Esophagus squamous epithelium (tissue), 5 donors: ENCODE measurements at regions not wholly inside any gene's neighbourhood (a gene's known extent, or its start where the extent isn't known, plus 50 kb on each side); places are given as distances from the start of the nearest gene placed in this dataset.

ENCODE experiments used
- DNase-seq: peaks from one replicate; lab custom pipeline; 2025; lab: John Stamatoyannopoulos, UW
- H3K27ac ChIP-seq, 4 donors: fragments of 200-600 bp; sonication (generic); one replicate each; pipeline ENCODE4 v1.5.1; 2016 to 2019; ENCODE audit warnings: mild to moderate bottlenecking in 1 of 4
- H3K27me3 ChIP-seq, 4 donors: fragments of 200-600 bp; sonication (generic); 1 replicate in 3 of 4; 2 replicates in 1 of 4; pipeline versions ENCODE4 v1.5.1 to v1.6.0; 2017 to 2021; ENCODE audit warnings: antibody characterized with exemption in 1 of 4
- H3K36me3 ChIP-seq, 3 donors: fragments of 200-600 bp; sonication (generic); one replicate each; pipeline ENCODE4 v1.5.1; 2016 to 2019
- H3K4me1 ChIP-seq, 3 donors: fragments of 200-600 bp; sonication (generic); one replicate each; pipeline ENCODE4 v1.5.1; 2017 to 2019
- H3K4me3 ChIP-seq, 4 donors: fragments of 200-600 bp; sonication (generic); 1 replicate in 3 of 4; 2 replicates in 1 of 4; pipeline ENCODE4 v1.5.1; 2016 to 2019; ENCODE audit warnings: mild to moderate bottlenecking in 2 of 4, moderate library complexity in 1 of 4
- H3K9me3 ChIP-seq, 3 donors: fragments of 200-600 bp; sonication (generic); one replicate each; pipeline ENCODE4 v1.5.1; 2016 to 2019
- CTCF ChIP-seq, 6 experiments: fragments of 450-650 bp in 4 of 6; fragments of 200-600 bp in 2 of 6; sonication (generic) in 2 of 6; IDR thresholded peaks; one replicate each; pipeline ENCODE4 v1.5.1; 2016 to 2019; ENCODE audit warnings: antibody characterized with exemption in 6 of 6, mild to moderate bottlenecking in 4 of 6, moderate library complexity in 4 of 6
- POLR2A ChIP-seq, 4 donors: fragments of 450-650 bp; IDR thresholded peaks; one replicate each; pipeline ENCODE4 v1.6.1; 2017; ENCODE audit warnings: antibody characterized with exemption in 4 of 4, mild to moderate bottlenecking in 4 of 4, moderate library complexity in 3 of 4
- WGBS, 2 donors: methylation state at CpG; one replicate each; pipeline ENCODE4 v1.1.5; 2018; 5-methylcytosine and 5-hydroxymethylcytosine counted together
- intact Hi-C: fragments of 100-400 bp; cut with DNase I; formaldehyde crosslinking; loops from one replicate; pipeline ENCODE4 v1.15.0; 2022
- donor health status: DM: yes; HTN: yes; CAD: no.

DNA sequence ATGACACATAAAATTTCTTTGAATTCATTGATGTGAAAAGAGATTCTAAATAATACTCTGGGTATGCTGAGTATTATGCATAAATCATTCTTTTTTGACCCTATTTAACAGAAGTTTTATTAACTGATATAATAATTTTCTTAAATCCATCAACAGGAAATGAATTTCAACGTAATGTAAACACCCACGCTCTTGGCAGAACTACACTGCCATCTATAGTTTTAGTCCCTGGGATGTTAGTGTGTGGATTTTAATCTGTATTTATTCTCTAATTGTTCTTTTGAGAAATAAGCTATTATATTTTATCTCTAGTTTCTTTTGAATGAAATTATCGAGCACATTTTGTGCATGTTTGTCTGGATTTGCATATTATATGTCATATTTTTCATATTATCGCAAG is 666.8 kb upstream of the NDST4 start:
- intact Hi-C loops, result no loop called here
- WGBS, 2 donors, result 57 to 64% methylated on average over 4 of the region's 4 CpGs
- Histone ChIP-seq H3K4me1 (no peaks in the 10 kb centered on the region), H3K27ac (no peak overlapping the region), H3K36me3 (no peaks in the 10 kb centered on the region), H3K9me3 (no peaks in the 10 kb centered on the region), H3K4me3 (no peak overlapping the region), H3K27me3 (no peaks in the 10 kb centered on the region)
- DNase-seq, result no peak
- TF ChIP-seq CTCF (IDR thresholded peaks at IDR 0.05), result no peak
- TF ChIP-seq POLR2A (IDR thresholded peaks at IDR 0.05), result no peak

DNA sequence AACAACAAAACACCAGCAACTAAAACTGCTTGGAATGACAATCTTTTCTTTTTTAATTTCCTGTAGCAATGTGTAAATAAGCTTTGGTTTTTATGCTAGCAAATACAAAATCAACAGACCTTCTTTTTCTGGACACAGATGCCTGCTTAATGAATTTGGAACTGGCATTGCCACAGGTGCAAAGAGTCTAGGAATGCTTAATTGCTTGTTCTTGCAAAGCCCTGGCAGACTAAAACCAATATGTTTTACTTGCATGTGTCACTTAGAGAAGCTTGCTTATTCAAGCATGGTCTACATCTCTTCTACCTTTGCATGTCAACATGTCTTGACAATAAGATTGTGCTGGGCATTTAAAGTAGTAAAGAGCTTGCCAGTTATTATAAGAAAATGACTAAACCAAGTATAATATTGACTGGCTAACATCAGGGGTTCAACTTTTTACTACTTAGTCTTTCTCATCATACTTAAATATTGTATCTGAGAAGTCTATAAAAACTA is 656.7 kb upstream of the NDST4 start:
- H3K9me3 ChIP-seq, result no peaks in the 10 kb centered on the region
- intact Hi-C loops, result no loop called here
- H3K27me3 ChIP-seq, result no peaks in the 10 kb centered on the region
- DNase-seq, result no peak
- H3K27ac ChIP-seq, result no peak overlapping the region
- H3K4me3 ChIP-seq, result no peak overlapping the region
- TF ChIP-seq POLR2A (IDR thresholded peaks at IDR 0.05) (no peak), CTCF (IDR thresholded peaks at IDR 0.05) (no peak)
- no peaks in the 10 kb centered on the region for H3K4me1 ChIP-seq
- no peaks in the 10 kb centered on the region for H3K36me3 ChIP-seq

- H3K4me3 ChIP-seq, result no peak overlapping the region
- intact Hi-C loops, result no loop called here
- no peak overlapping the region for H3K27ac ChIP-seq
- H3K27me3 ChIP-seq, result no peaks in the 10 kb centered on the region
- H3K4me1 ChIP-seq, result no peaks in the 10 kb centered on the region
- no peaks in the 10 kb centered on the region for H3K36me3 ChIP-seq
- no peak for DNase-seq
- H3K9me3 ChIP-seq, result no peaks in the 10 kb centered on the region
- TF ChIP-seq CTCF (IDR thresholded peaks at IDR 0.05) (no peak), POLR2A (IDR thresholded peaks at IDR 0.05) (no peak)
Observed at GRCh38 chr4:115769396-115769795, 656.0 kb upstream of the NDST4 start.

DNA sequence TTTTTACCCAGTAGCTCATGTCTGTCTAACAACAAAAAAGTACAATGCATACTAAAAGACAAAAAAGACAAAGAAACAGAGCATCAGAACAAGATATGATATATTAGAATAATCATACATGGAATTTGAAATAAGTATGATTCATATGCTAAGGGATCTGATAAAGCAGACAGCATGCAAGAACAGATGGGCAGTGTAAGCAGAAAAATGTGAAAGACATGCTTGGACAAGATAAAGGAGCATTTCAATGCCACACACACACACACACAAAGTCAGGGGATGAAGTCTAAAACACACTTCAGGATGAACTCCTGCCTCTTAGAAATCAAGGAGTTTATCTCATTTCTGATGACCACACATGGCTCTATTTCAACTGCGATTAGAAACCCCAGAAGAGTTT is 649.6 kb upstream of the NDST4 start:
- H3K27me3 ChIP-seq, result no peaks in the 10 kb centered on the region
- TF ChIP-seq CTCF (IDR thresholded peaks at IDR 0.05), result no peak
- TF ChIP-seq POLR2A (IDR thresholded peaks at IDR 0.05), result no peak
- no peaks in the 10 kb centered on the region for H3K36me3 ChIP-seq
- intact Hi-C loops, result no loop called here
- no peaks in the 10 kb centered on the region for H3K4me1 ChIP-seq
- WGBS, 2 donors, result 63 to 78% methylated on average over 1 of the region's 1 CpG
- DNase-seq, result no peak
- no peak overlapping the region for H3K4me3 ChIP-seq
- peaks cover 0 to 4% (median 0%) of the 10 kb centered on the region in 3 donors for H3K9me3 ChIP-seq
- H3K27ac ChIP-seq, result no peak overlapping the region

- TF ChIP-seq CTCF (IDR thresholded peaks at IDR 0.05) (no peak), POLR2A (IDR thresholded peaks at IDR 0.05) (no peak)
- no peaks in the 10 kb centered on the region for H3K36me3 ChIP-seq
- intact Hi-C loops, result no loop called here
- no peaks in the 10 kb centered on the region for H3K4me1 ChIP-seq
- WGBS, 2 donors, result 65 to 85% methylated on average over 2 of the region's 2 CpGs
- H3K4me3 ChIP-seq, result no peak overlapping the region
- H3K27ac ChIP-seq, result no peak overlapping the region
- DNase-seq, result no peak
- H3K27me3 ChIP-seq, result no peaks in the 10 kb centered on the region
- peaks cover 0 to 5% (median 0%) of the 10 kb centered on the region in 3 donors for H3K9me3 ChIP-seq
Observed at GRCh38 chr4:115759231-115759630, 645.8 kb upstream of the NDST4 start.
